ENCODE measurements at regions not wholly inside any gene's neighbourhood (a gene's known extent, or its start where the extent isn't known, plus 50 kb on each side); places are given as distances from the start of the nearest gene placed in this dataset.

DNA sequence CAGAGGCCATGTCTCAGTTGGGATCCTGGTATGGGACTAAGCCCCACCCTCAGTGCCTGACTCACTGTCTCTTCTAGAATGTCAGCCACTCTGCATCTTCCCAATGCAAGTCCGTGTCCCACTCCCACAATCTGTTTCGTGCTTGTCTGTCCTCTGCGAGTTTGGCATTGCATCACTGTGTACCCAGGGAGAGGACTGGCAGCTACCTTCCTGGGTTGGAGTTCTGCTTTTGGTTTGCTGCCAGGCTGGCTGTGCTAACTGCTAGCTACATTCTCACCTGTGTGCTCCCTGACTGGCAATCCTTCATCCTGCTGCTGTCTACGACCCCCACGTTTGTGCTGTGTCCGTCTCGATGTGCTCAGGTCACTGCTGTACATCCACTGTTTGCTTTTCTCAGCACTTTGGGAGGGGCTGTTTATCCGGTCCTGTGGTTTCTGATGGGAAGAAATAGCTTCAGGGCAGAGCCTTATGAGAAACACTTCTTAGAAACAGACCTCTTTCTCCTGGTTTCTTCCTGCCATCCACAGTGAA lies 56.0 kb upstream of the GLI3 start:
- TF ChIP-seq, protein P1, sequence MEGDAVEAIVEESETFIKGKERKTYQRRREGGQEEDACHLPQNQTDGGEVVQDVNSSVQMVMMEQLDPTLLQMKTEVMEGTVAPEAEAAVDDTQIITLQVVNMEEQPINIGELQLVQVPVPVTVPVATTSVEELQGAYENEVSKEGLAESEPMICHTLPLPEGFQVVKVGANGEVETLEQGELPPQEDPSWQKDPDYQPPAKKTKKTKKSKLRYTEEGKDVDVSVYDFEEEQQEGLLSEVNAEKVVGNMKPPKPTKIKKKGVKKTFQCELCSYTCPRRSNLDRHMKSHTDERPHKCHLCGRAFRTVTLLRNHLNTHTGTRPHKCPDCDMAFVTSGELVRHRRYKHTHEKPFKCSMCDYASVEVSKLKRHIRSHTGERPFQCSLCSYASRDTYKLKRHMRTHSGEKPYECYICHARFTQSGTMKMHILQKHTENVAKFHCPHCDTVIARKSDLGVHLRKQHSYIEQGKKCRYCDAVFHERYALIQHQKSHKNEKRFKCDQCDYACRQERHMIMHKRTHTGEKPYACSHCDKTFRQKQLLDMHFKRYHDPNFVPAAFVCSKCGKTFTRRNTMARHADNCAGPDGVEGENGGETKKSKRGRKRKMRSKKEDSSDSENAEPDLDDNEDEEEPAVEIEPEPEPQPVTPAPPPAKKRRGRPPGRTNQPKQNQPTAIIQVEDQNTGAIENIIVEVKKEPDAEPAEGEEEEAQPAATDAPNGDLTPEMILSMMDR (conservative IDR thresholded peaks at IDR 0.05; ENCODE audit: low read depth, low read length), result no peak
- DNase-seq (ENCODE audit: low read depth), result no peak
- no peak overlapping the region for H3K4me3 ChIP-seq (ENCODE audit: low read depth, low read length)

DNA sequence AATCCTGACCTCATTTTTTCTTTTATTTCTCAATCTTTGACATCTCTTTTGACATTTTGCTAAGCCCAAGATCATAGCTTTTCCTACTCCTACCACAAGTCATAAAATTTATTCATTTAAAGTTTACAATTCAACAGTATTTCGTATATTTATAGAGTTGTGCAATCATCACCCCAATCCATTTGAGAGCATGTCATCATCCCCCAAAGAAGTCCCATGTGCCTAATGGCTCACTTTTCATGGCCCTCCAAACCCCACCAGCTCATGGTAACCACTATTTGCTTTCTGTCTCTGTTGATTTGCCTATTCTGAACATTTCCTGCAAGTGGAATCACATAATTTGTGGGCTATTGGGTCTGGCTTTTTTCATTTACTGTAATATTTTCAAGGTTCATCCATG lies 52.5 kb upstream of the GLI3 start:
- no peak overlapping the region for H3K4me3 ChIP-seq (ENCODE audit: low read depth, low read length)
- no peak for DNase-seq (ENCODE audit: low read depth)
- TF ChIP-seq, protein P1 (conservative IDR thresholded peaks at IDR 0.05; ENCODE audit: low read depth, low read length), result no peak

All from epithelial cell of proximal tubule (primary cell).